ENCODE measurements at regions not wholly inside any gene's neighbourhood (a gene's known extent, or its start where the extent isn't known, plus 50 kb on each side); places are given as distances from the start of the nearest gene placed in this dataset.
A peak's percentile ranks its signal among the peaks of the same experiment; 100 is the strongest.

DNA sequence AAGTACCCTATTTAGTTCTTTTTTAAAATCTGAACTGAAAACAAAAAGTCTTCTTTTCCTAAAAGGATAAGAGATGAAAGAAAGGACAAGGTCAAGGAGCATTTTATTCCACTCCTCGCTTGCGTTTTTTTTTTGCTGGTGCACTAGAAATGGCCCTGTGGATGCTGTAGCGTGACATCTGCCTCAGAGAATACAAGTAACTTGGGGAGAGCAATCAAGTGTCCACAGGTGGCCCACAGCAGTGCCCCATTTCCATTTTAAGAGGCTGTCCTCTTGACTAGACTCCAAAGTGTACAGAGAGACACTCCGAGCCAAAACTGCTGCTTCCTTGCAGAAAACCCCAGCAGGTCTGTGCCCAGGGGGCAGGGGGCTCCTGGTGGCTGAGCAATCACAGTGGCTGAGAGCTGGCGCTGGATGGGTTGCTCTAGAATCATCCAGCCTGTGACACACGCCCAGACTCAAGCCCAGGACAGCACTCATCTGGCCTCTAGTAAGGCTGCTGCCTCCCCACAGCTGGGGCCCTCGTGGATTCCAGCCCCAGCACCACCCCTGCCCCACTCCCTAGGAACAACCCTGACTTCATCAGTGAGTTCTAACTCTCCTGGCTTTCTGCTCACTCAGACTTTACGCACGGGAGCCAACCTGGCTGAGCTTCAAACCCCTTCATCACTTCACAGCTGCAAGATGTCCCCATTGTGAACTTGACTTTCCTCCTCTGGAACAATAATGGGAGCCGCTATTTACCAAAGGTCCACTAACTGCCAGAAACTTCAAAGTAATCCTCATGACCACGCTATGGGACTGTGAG is 71.1 kb upstream of the SPATA12 start:
- Histone ChIP-seq H3K4me3 (replicated peaks in 1 of 3; ENCODE audit: low read depth in 2 of 3, low read length in 3 of 3) (no peak overlapping the region), H3K27me3 (ENCODE audit: control insufficient read depth in 2 of 2, insufficient read depth in 2 of 2, low read length in 2 of 2) (no peaks in the 10 kb centered on the region), H3K4me2 (replicated peaks; ENCODE audit: extremely low read depth, low read length, poor library complexity, severe bottlenecking) (no peak overlapping the region), H3K27ac (ENCODE audit: low read depth in 1 of 2, low read length in 2 of 2) (no peak overlapping the region), H4K20me1 (ENCODE audit: insufficient read depth, low read length) (no peaks in the 10 kb centered on the region), H2AFZ (ENCODE audit: insufficient read depth, low read depth, low read length, poor library complexity, severe bottlenecking) (no peak overlapping the region), H3K36me3 (replicated peaks in 1 of 2; ENCODE audit: control insufficient read depth in 1 of 2, insufficient read depth in 2 of 2, low read length in 2 of 2) (no peaks in the 10 kb centered on the region), H3K9me3 (replicated peaks in 1 of 2; ENCODE audit: control insufficient read depth in 1 of 2, insufficient read depth in 1 of 2, low read length in 2 of 2) (no peaks in the 10 kb centered on the region), H3K4me1 (ENCODE audit: control insufficient read depth in 1 of 2, insufficient read depth in 2 of 2, low read length in 2 of 2) (peaks cover 0 to 10% of the 10 kb centered on the region in 2 donors), H3K9ac (ENCODE audit: insufficient read depth, low read length, poor library complexity, severe bottlenecking) (no peak overlapping the region), H3K79me2 (ENCODE audit: insufficient read depth, low read length) (no peaks in the 10 kb centered on the region)
- H3K9me3 Mint-ChIP-seq: peaks cover 0 to 1% (median 0%) of the 10 kb centered on the region in 7 donors
- peak overlapping the region in 1 of 2 donors; percentile 63 for H3K4me3 Mint-ChIP-seq
- H3K27me3 Mint-ChIP-seq (ENCODE audit: low read depth in 3 of 3): peaks cover 6 to 8% (median 7%) of the 10 kb centered on the region in 3 donors
- H3K4me1 Mint-ChIP-seq: peaks cover 15% of the 10 kb centered on the region
- 87% methylated on average over 9 of the region's 11 CpGs for WGBS (ENCODE audit: insufficient coverage)
- intact Hi-C loops (cut with micrococcal nuclease): loop anchor here (2.0 to 10.0 kb wide), 6 partner anchors 65 to 289 kb away; partner anchors contain the start of gene ARHGEF3 (in 2 of the 2)
- no peaks in the 10 kb centered on the region for H3K36me3 Mint-ChIP-seq
- peak overlapping the region in 1 of 7 donors; percentile 25 for H3K27ac Mint-ChIP-seq
- TF ChIP-seq, protein P1, sequence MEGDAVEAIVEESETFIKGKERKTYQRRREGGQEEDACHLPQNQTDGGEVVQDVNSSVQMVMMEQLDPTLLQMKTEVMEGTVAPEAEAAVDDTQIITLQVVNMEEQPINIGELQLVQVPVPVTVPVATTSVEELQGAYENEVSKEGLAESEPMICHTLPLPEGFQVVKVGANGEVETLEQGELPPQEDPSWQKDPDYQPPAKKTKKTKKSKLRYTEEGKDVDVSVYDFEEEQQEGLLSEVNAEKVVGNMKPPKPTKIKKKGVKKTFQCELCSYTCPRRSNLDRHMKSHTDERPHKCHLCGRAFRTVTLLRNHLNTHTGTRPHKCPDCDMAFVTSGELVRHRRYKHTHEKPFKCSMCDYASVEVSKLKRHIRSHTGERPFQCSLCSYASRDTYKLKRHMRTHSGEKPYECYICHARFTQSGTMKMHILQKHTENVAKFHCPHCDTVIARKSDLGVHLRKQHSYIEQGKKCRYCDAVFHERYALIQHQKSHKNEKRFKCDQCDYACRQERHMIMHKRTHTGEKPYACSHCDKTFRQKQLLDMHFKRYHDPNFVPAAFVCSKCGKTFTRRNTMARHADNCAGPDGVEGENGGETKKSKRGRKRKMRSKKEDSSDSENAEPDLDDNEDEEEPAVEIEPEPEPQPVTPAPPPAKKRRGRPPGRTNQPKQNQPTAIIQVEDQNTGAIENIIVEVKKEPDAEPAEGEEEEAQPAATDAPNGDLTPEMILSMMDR (IDR thresholded peaks at IDR 0.05): peak; percentile 28
- DNase-seq: no peak

DNA sequence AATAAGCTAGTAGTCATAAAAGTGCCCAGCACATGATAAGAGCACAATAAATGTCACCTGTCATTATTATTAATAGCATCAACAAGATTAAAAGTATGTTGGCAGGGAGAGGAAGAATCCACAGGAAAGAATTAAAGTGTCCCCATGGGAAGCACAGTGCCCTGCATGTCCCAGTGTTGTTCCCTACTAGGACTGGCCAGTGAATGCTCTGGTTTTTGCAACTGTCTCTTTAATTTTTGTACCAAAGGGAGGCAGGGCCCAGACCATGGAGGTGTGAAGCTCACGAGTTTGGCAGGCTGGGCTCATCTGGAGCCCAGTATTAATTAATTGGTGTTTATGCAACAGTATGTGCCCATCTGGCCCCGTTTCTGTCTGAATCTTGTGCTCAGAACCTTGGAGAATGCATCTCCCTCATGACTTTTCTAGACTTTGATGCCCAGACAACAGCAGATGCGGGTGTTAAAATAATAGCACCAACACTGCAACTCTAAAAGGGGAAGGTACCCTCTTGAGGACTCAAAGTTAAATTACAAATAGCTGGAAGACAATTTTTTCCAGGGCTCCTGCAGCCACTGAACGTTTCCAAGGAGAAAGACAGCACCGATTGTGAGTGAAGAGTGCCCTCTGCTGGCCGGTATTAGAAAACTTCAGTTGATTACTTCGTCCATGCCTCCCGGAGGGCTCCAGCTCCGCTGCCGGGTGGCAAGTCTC is 71.9 kb upstream of the SPATA12 start:
- H3K4me1 Mint-ChIP-seq: peaks cover 15% of the 10 kb centered on the region
- peaks cover 6 to 8% (median 7%) of the 10 kb centered on the region in 3 donors for H3K27me3 Mint-ChIP-seq (ENCODE audit: low read depth in 3 of 3)
- no peak overlapping the region for H3K9ac ChIP-seq (ENCODE audit: insufficient read depth, low read length, poor library complexity, severe bottlenecking)
- H3K9me3 Mint-ChIP-seq: peaks cover 0 to 1% (median 0%) of the 10 kb centered on the region in 7 donors
- H3K36me3 Mint-ChIP-seq: no peaks in the 10 kb centered on the region
- peak overlapping the region in 1 of 2 donors; percentile 63 for H3K4me3 Mint-ChIP-seq
- H3K27ac ChIP-seq (ENCODE audit: low read depth in 1 of 2, low read length in 2 of 2): no peak overlapping the region
- WGBS (ENCODE audit: insufficient coverage): 33% methylated on average over 3 of the region's 10 CpGs
- H3K79me2 ChIP-seq (ENCODE audit: insufficient read depth, low read length): no peaks in the 10 kb centered on the region
- H3K9me3 ChIP-seq (replicated peaks in 1 of 2; ENCODE audit: control insufficient read depth in 1 of 2, insufficient read depth in 1 of 2, low read length in 2 of 2): no peaks in the 10 kb centered on the region
- DNase-seq: peak; percentile 47 to 72 (median 69)
- peaks cover 0 to 10% of the 10 kb centered on the region in 2 donors for H3K4me1 ChIP-seq (ENCODE audit: control insufficient read depth in 1 of 2, insufficient read depth in 2 of 2, low read length in 2 of 2)
- TF ChIP-seq, protein P1 (IDR thresholded peaks at IDR 0.05): peak; percentile 92
- no peak overlapping the region for H3K4me3 ChIP-seq (replicated peaks in 1 of 3; ENCODE audit: low read depth in 2 of 3, low read length in 3 of 3)
- no peaks in the 10 kb centered on the region for H3K27me3 ChIP-seq (ENCODE audit: control insufficient read depth in 2 of 2, insufficient read depth in 2 of 2, low read length in 2 of 2)
- H2AFZ ChIP-seq (ENCODE audit: insufficient read depth, low read depth, low read length, poor library complexity, severe bottlenecking): no peak overlapping the region
- H3K4me2 ChIP-seq (replicated peaks; ENCODE audit: extremely low read depth, low read length, poor library complexity, severe bottlenecking): no peak overlapping the region
- no peaks in the 10 kb centered on the region for H4K20me1 ChIP-seq (ENCODE audit: insufficient read depth, low read length)
- H3K36me3 ChIP-seq (replicated peaks in 1 of 2; ENCODE audit: control insufficient read depth in 1 of 2, insufficient read depth in 2 of 2, low read length in 2 of 2): no peaks in the 10 kb centered on the region
- no peak overlapping the region for H3K27ac Mint-ChIP-seq
- intact Hi-C loops (cut with micrococcal nuclease): loop anchor here (2.0 to 10.0 kb wide), 6 partner anchors 64 to 288 kb away; partner anchors contain the start of gene ARHGEF3 (in 2 of the 2)
